CD4-positive, alpha-beta T cell treated with Interleukin-15 for 1 hour (primary cell): ENCODE measurements at regions not wholly inside any gene's neighbourhood (a gene's known extent, or its start where the extent isn't known, plus 50 kb on each side); places are given as distances from the start of the nearest gene placed in this dataset.

ENCODE experiments used
- DNase-seq: peaks from one replicate; pipeline ENCODE4 v3.0.0-alpha.2; 2020

GRCh38 chr7:25361863-25362262, 133.6 kb upstream of the NPVF start:
- DNase-seq, result no peak

- DNase-seq, result no peak
Observed at GRCh38 chr7:25368599-25369201, 140.4 kb upstream of the NPVF start.

- no peak for DNase-seq
Observed at GRCh38 chr7:25369786-25370185, 141.5 kb upstream of the NPVF start.

DNA sequence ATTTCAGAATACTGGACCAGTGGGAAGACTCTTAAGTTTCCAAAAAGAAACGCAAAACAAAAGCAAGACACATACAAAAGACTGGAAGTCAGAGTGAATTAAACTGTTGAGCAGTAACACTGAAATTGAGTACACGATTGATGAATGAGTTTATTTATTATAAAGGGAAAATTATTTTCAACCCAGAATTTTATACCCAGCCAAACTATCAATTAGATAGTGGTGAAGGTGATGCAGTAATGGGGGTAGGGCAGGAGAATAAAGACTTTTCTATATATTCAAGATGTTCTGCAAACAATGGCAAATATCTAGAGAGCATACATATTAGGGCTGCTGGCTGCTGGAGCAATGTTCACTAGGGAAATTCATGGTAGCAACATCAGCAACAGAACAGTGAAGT, 143.7 kb upstream of the NPVF start:
- no peak for DNase-seq

- no peak for DNase-seq
Observed at GRCh38 chr7:25375805-25376600, 147.7 kb upstream of the NPVF start.

DNA sequence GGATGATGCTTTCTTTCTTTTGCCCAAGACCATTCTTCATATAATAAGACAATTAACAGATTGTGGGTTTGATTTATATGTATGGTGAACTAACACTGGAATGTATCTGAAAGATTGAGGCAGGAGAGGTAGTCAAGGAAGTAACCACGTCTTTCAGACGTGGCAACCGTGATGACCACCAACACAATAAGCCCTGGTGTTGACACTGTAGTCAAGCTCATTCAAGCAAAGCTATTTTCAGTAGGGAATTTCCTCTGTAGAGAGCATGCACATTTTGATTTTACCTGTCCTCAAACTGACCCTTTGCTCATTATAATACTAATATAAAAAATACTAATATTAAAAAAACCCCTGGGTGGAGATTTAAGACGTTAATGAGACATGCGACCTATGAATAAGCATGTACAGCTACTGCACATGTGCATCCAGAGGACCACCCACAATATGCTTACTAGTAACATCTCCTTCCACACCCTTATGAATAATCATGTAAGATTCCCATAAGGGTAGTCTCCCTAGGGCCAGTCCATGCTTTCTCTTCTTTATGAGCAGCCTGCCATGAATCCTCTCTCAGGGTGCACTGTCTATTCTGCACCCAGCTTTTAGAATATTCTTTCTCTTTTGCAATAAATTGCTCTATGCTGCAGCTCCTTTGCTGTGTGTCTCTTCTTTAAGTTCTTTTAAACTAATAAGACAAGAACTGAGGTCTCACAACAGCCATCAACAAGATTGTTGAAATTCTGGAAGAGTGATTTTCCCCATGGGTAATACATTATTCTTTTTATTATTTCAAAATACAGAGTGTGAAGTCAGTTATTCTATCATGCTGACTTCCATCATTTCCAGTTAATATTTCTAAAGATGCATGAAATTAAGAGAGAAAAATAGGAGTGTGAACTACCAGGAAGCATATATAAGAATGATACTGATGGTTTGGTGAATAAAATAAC, 151.3 kb upstream of the NPVF start:
- DNase-seq, result no peak

DNA sequence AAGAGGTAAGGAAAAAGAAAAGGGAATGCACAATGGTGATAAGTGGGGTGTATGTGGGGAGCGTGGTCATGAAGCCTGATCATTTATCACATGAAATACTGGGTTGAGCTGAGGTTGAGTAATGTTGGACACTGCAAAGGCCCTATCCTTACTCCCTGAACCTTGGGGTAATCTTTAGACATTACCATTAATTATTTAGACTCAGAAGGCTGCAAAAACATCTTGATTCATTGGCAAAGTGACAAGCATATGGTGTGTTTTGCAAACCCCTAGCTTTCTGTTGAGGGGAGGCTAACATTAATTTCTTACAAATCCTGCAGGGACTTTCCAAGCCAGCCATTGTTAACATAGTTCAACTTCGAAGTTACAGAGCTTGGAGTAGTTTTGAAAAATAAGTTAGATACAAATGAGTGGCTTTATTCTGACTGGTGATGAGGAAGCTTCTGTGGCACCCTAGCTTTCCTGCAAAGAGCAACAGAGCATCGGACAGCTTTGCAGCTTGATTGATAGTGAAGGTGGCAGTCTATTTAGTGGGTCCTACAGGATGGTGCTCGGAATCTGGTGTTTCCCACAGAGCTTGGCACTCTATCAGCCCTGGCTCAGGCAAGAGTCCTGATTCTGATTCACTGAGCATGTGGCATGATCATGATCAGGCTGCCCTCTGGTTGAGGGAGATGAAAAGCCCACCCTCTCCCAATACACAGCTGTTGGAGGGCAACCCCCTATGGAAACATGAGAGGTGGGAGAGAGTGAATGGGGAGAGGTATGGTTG, 153.7 kb upstream of the NPVF start:
- DNase-seq, result no peak

DNA sequence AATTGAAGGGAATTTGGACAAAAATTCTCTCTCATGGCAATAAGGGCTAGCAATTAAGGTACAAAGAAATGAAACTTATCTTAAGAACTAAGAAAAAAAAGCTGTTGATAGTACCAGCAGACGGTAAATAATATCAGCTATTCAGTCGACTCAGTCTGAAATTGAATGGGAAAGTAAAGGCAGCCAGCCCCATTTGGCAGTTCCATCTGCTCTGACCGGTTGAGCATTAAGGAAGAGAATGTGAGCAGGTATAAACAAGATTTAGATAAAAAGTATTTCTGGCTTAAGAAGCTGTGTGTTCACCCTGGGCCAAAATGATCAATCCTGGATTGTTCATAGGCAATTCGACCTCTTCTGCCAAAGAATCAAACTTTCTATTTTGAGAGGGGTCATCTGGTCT, 154.6 kb upstream of the NPVF start:
- DNase-seq, result no peak

DNA sequence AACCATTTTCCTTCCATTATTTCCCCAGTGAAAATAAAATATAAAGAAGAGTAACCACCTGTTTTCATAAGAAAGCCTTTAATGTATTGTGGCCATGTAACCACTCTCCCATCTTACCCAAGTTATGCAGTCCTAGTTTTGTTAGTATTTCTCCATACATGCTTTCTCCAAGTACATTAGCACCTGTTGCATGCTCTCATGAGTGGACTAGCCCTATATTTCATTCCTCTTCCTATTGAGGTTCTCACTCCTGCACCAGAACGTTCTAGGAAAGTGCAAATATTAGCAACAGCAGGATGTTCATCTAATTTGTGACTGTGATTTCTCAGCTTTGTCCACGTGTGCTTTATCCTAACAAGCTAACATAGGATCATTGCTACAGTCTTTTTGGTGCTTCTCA, 155.1 kb upstream of the NPVF start:
- DNase-seq, result no peak

DNA sequence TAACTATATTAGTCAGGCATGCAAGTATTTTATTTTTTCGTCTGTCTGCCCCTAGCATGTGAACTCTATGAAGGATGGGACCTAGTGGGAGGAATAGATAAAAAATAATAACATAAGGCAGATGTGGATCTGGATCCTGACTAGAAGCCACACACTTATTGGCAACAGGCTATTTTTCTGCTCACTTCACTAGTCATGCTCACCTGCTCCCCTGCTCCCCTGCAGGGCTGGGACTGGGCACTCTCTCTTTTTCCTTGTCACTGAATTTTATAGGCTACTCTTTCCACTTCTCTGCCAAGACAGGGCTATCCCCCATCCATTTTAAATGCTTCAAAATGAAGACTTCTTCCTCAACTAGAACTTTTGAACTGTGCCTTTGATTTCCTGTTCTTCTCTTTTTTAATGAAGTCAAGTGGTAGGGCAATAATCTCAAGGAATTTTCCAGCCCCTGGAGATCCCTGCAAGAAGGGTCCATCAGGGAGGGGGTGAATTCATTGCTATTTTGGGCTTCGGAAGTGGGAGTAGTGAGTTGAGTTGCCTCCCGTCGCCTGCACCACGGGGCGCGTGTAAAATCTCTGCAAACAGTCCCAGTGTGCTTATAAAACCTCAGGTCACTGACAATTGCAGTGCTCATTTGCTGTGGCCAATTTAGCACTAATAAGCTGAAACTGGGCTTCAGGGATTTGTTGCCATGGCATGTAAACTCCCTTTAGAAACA, 156.7 kb upstream of the NPVF start:
- no peak for DNase-seq

DNA sequence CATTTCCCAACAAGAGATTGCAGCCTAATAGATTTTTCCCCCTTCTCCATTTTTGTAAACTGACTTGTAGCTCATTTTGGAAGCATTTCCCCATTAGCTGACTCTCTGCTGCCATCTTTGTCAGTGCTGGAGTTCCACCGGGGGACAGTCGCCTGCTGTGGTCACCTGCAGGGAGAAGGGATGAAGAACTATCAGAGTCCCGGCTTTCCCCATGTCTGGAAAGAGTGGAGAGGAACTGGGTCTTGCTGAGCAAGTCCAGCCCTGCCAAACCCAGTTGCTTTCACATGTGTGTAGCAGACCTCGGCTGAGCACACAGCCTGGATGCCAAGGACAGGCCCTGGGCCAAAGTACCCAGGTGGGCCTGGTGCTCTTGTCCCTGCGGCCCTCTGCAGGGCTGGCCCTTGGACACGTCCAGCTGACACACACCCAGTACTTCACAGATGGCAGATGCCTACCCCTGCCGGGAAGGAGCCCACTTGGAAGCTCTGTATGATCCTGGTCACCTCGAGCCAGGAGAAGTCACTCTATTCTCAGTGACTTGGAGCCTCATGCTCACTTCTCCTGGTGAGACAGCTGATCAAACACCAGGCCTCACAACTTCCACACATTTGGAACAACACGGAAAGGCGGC, 157.3 kb upstream of the NPVF start:
- DNase-seq, result no peak

GRCh38 chr7:25386311-25386744, 158.0 kb upstream of the NPVF start:
- DNase-seq, result no peak

GRCh38 chr7:25388681-25389080, 160.4 kb upstream of the NPVF start:
- DNase-seq, result no peak

GRCh38 chr7:25389489-25390106, 161.3 kb upstream of the NPVF start:
- DNase-seq, result no peak

GRCh38 chr7:25391295-25391861, 163.1 kb upstream of the NPVF start:
- no peak for DNase-seq

DNA sequence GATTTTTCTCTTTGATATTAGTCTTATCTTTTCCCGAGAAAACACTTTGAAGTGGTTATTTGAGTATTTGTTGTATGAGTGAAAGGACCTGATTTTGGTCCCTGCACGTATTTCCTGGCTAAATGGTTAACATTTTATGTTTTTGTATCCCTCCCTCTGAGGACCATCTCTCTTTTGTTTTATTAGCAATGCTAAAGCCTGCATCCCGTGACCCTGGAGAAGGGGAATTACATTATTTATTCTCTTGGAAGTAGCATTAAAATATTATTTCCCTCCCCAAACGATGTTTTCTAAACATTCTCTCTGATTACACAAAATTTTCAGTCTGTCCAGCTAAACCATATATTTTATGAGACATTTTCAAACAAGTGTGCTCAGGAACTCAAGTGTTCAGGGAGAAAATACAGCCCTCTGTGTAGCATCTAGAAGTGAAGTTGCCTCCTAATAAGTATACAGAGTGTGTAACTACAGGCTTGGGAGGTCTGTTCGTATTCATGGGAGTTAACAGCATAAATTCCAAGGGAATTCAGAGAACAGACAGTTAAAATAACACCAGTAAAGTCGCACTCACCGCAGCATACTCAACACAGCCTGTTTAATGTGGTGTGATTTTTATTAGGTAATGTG, 163.8 kb upstream of the NPVF start:
- no peak for DNase-seq

- DNase-seq, result no peak
Observed at GRCh38 chr7:25392588-25393338, 164.5 kb upstream of the NPVF start.

GRCh38 chr7:25395976-25396375, 167.7 kb upstream of the NPVF start:
- DNase-seq, result no peak

GRCh38 chr7:25396668-25397067, 168.4 kb upstream of the NPVF start:
- no peak for DNase-seq

DNA sequence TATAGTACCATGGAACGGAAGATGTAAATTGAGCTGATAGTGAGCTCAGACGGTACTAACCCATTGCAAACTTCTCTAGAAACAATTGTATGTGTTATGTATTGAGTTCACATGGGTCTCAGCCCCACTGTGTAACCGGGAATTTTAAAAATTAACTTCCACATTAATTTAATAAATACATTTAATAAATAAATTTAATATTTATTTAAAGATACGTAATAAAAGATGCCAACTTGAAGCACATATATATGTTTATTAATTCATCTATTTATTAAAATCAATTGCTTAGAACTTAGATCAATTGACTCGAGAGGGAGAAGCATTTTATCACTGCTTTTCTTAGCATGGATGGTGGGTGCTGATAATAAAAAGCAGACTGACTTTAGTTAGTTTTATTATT, 170.1 kb upstream of the NPVF start:
- DNase-seq, result no peak
